ENCODE measurements at regions not wholly inside any gene's neighbourhood (a gene's known extent, or its start where the extent isn't known, plus 50 kb on each side); places are given as distances from the start of the nearest gene placed in this dataset.

- Histone ChIP-seq H3K9me2 (replicated peaks; ENCODE audit: control insufficient read depth, low read length) (no peaks in the 10 kb centered on the region), H3K9me3 (ENCODE audit: control insufficient read depth, insufficient read depth, low read length) (no peaks in the 10 kb centered on the region), H3K27me3 (ENCODE audit: control insufficient read depth, low read length) (no peaks in the 10 kb centered on the region), H3F3A (ENCODE audit: control insufficient read depth, insufficient read depth) (no peaks in the 10 kb centered on the region), H4K20me1 (ENCODE audit: control insufficient read depth, insufficient read depth, low read depth, low read length) (no peaks in the 10 kb centered on the region), H3K4me3 (ENCODE audit: low read length) (no peak overlapping the region), H3K27ac (ENCODE audit: low read depth, low read length) (no peak overlapping the region), H3K79me2 (ENCODE audit: control insufficient read depth, low read length) (no peaks in the 10 kb centered on the region), H3K36me3 (ENCODE audit: control insufficient read depth, low read length) (no peaks in the 10 kb centered on the region), H3K4me2 (ENCODE audit: low read length) (no peak overlapping the region), H3K4me1 (ENCODE audit: control insufficient read depth, low read length) (no peaks in the 10 kb centered on the region)
- no peak for TF ChIP-seq EZH2phosphoT487 (IDR thresholded peaks at IDR 0.05; ENCODE audit: borderline replicate concordance, low read length)
- TF ChIP-seq, protein P1, sequence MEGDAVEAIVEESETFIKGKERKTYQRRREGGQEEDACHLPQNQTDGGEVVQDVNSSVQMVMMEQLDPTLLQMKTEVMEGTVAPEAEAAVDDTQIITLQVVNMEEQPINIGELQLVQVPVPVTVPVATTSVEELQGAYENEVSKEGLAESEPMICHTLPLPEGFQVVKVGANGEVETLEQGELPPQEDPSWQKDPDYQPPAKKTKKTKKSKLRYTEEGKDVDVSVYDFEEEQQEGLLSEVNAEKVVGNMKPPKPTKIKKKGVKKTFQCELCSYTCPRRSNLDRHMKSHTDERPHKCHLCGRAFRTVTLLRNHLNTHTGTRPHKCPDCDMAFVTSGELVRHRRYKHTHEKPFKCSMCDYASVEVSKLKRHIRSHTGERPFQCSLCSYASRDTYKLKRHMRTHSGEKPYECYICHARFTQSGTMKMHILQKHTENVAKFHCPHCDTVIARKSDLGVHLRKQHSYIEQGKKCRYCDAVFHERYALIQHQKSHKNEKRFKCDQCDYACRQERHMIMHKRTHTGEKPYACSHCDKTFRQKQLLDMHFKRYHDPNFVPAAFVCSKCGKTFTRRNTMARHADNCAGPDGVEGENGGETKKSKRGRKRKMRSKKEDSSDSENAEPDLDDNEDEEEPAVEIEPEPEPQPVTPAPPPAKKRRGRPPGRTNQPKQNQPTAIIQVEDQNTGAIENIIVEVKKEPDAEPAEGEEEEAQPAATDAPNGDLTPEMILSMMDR (IDR thresholded peaks at IDR 0.05; ENCODE audit: low read depth, low read length, poor library complexity, severe bottlenecking) = no peak
Observed at GRCh38 chr5:57988813-57989212, 471.1 kb downstream of the PLK2 start.

DNA sequence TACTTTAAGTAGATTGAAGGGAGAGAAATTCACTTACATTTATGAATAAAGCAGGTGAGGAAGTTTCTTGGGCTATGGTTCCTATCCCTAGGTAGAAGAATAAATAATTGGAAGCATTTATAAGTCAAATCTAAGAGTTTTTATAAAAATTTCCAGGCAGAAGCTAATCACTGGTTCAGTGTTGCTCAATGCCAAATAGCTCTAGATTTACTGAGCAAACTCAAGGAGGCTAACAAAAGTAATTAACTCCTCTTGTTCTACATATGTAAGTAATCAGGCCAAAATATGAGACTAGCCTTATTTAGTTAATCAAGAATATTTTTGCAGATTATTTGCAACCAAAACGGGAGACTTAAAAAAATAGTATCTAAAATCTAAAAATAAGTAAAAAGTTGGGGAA, 472.3 kb downstream of the PLK2 start:
- Histone ChIP-seq H4K20me1 (ENCODE audit: control insufficient read depth, insufficient read depth, low read depth, low read length) (no peaks in the 10 kb centered on the region), H3K27me3 (ENCODE audit: control insufficient read depth, low read length) (no peaks in the 10 kb centered on the region), H3K4me2 (ENCODE audit: low read length) (no peak overlapping the region), H3F3A (ENCODE audit: control insufficient read depth, insufficient read depth) (no peaks in the 10 kb centered on the region), H3K9me3 (ENCODE audit: control insufficient read depth, insufficient read depth, low read length) (no peaks in the 10 kb centered on the region), H3K4me1 (ENCODE audit: control insufficient read depth, low read length) (no peaks in the 10 kb centered on the region), H3K4me3 (ENCODE audit: low read length) (no peak overlapping the region), H3K79me2 (ENCODE audit: control insufficient read depth, low read length) (no peaks in the 10 kb centered on the region), H3K36me3 (ENCODE audit: control insufficient read depth, low read length) (no peaks in the 10 kb centered on the region), H3K9me2 (replicated peaks; ENCODE audit: control insufficient read depth, low read length) (no peaks in the 10 kb centered on the region), H3K27ac (ENCODE audit: low read depth, low read length) (no peak overlapping the region)
- TF ChIP-seq, protein P1 (IDR thresholded peaks at IDR 0.05; ENCODE audit: low read depth, low read length, poor library complexity, severe bottlenecking) = no peak
- TF ChIP-seq EZH2phosphoT487 (IDR thresholded peaks at IDR 0.05; ENCODE audit: borderline replicate concordance, low read length) = no peak

- Histone ChIP-seq H3K9me3 (ENCODE audit: control insufficient read depth, insufficient read depth, low read length) (no peaks in the 10 kb centered on the region), H3K27me3 (ENCODE audit: control insufficient read depth, low read length) (no peaks in the 10 kb centered on the region), H3K4me1 (ENCODE audit: control insufficient read depth, low read length) (no peaks in the 10 kb centered on the region), H3K9me2 (replicated peaks; ENCODE audit: control insufficient read depth, low read length) (no peaks in the 10 kb centered on the region), H3K36me3 (ENCODE audit: control insufficient read depth, low read length) (no peaks in the 10 kb centered on the region), H3K4me2 (ENCODE audit: low read length) (no peak overlapping the region), H3F3A (ENCODE audit: control insufficient read depth, insufficient read depth) (no peaks in the 10 kb centered on the region), H3K27ac (ENCODE audit: low read depth, low read length) (no peak overlapping the region), H4K20me1 (ENCODE audit: control insufficient read depth, insufficient read depth, low read depth, low read length) (no peaks in the 10 kb centered on the region), H3K4me3 (ENCODE audit: low read length) (no peak overlapping the region), H3K79me2 (ENCODE audit: control insufficient read depth, low read length) (no peaks in the 10 kb centered on the region)
- TF ChIP-seq, protein P1 (IDR thresholded peaks at IDR 0.05; ENCODE audit: low read depth, low read length, poor library complexity, severe bottlenecking) = no peak
- no peak for TF ChIP-seq EZH2phosphoT487 (IDR thresholded peaks at IDR 0.05; ENCODE audit: borderline replicate concordance, low read length)
Observed at GRCh38 chr5:57986761-57987341, 473.0 kb downstream of the PLK2 start.

Measured in DOHH2 (cell line).